NCI-H345 treated with DMSO at 0.1 percent for 48 hours (cell line): ENCODE measurements at regions not wholly inside any gene's neighbourhood (a gene's known extent, or its start where the extent isn't known, plus 50 kb on each side); places are given as distances from the start of the nearest gene placed in this dataset.

Experiments
- DNase-seq: peaks from one replicate; lab custom pipeline; 2025; ENCODE audit not compliant: unreplicated experiment; lab: John Stamatoyannopoulos, UW

- no peak for DNase-seq
These were observed 817.9 kb upstream of the SOX9 start for GRCh38 chr17:71302721-71303549.

GRCh38 chr17:71304498-71305158, 816.2 kb upstream of the SOX9 start:
- DNase-seq, result no peak

- DNase-seq, result no peak
These were observed 807.0 kb upstream of the SOX9 start for GRCh38 chr17:71313866-71314265.

GRCh38 chr17:71315568-71315967, 805.3 kb upstream of the SOX9 start:
- DNase-seq, result no peak

GRCh38 chr17:71316176-71316897, 804.5 kb upstream of the SOX9 start:
- no peak for DNase-seq

- DNase-seq, result no peak
These were observed 800.6 kb upstream of the SOX9 start for GRCh38 chr17:71320009-71320796.

- DNase-seq, result no peak
These were observed 795.7 kb upstream of the SOX9 start for GRCh38 chr17:71325117-71325516.

GRCh38 chr17:71325886-71326285, 794.9 kb upstream of the SOX9 start:
- no peak for DNase-seq

- DNase-seq, result no peak
These were observed 793.3 kb upstream of the SOX9 start for GRCh38 chr17:71327376-71328059.

- no peak for DNase-seq
These were observed 791.3 kb upstream of the SOX9 start for GRCh38 chr17:71329310-71330098.

GRCh38 chr17:71330099-71330375, 790.8 kb upstream of the SOX9 start:
- no peak for DNase-seq

GRCh38 chr17:71331754-71332325, 789.0 kb upstream of the SOX9 start:
- DNase-seq, result no peak

- no peak for DNase-seq
These were observed 786.6 kb upstream of the SOX9 start for GRCh38 chr17:71334048-71334751.

- DNase-seq, result no peak
These were observed 785.6 kb upstream of the SOX9 start for GRCh38 chr17:71335212-71335611.

GRCh38 chr17:71337938-71338337, 782.9 kb upstream of the SOX9 start:
- no peak for DNase-seq

GRCh38 chr17:71338396-71338795, 782.4 kb upstream of the SOX9 start:
- DNase-seq, result no peak

GRCh38 chr17:71339206-71339605, 781.6 kb upstream of the SOX9 start:
- no peak for DNase-seq

GRCh38 chr17:71342737-71343136, 778.1 kb upstream of the SOX9 start:
- no peak for DNase-seq
